Ishikawa (cell line): ENCODE measurements at regions not wholly inside any gene's neighbourhood (a gene's known extent, or its start where the extent isn't known, plus 50 kb on each side); places are given as distances from the start of the nearest gene placed in this dataset.

ENCODE experiments used
- CEBPB ChIP-seq: IDR thresholded peaks from 2 replicates; pipeline ENCODE4 v1.6.1; 2012
- CREB1 ChIP-seq: IDR thresholded peaks from 2 replicates; pipeline ENCODE4 v1.6.1; 2012; ENCODE audit warnings: low read depth
- EGR1 ChIP-seq: IDR thresholded peaks from 2 replicates; pipeline ENCODE4 v1.6.1; 2012
- EP300 ChIP-seq: IDR thresholded peaks from 2 replicates; pipeline ENCODE4 v1.6.1; 2012; ENCODE audit warnings: borderline replicate concordance
- MAX ChIP-seq: IDR thresholded peaks from 2 replicates; pipeline ENCODE4 v1.6.1; 2012
- NFIC ChIP-seq: IDR thresholded peaks from 2 replicates; pipeline ENCODE4 v1.6.1; 2012
- REST ChIP-seq: IDR thresholded peaks from 2 replicates; pipeline ENCODE4 v1.6.1; 2012; ENCODE audit warnings: low read depth, mild to moderate bottlenecking
- TAF1 ChIP-seq: IDR thresholded peaks from 2 replicates; pipeline ENCODE4 v1.6.1; 2012; ENCODE audit warnings: low read depth, mild to moderate bottlenecking
- TCF12 ChIP-seq: IDR thresholded peaks from 2 replicates; pipeline ENCODE4 v1.6.1; 2012; ENCODE audit warnings: low read depth
- TEAD4 ChIP-seq: IDR thresholded peaks from 2 replicates; pipeline ENCODE4 v1.6.1; 2012
- YY1 ChIP-seq: IDR thresholded peaks from 2 replicates; pipeline ENCODE4 v1.6.1; 2012; ENCODE audit warnings: low read depth
- ZBTB7A ChIP-seq: IDR thresholded peaks from 2 replicates; pipeline ENCODE4 v1.6.1; 2012; ENCODE audit warnings: low read depth
- TF ChIP-seq, protein P1 (sequence below): IDR thresholded peaks from 2 replicates; pipeline ENCODE4 v1.6.1; 2012

DNA sequence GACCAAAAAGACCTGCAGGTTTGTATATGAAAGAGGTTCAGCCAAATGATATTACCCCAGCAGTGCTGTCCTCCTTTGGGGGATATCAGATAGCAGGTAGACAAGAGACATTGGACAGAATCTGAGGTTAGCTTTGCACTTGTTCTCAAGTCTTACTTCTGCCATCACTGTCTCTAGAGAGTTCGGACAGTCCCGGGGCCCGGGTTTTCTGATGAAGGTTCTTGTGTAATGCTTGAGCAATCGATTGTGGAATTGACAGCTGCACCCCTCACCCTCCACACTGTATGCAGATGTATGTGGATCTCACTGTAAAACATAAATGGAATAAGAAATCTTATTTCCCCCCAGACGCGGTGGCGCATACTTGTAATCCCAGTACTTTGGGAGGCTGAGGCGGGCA lies 56.2 kb upstream of the MORC3 start:
- no peak for TF ChIP-seq CEBPB
- TF ChIP-seq, protein P1, sequence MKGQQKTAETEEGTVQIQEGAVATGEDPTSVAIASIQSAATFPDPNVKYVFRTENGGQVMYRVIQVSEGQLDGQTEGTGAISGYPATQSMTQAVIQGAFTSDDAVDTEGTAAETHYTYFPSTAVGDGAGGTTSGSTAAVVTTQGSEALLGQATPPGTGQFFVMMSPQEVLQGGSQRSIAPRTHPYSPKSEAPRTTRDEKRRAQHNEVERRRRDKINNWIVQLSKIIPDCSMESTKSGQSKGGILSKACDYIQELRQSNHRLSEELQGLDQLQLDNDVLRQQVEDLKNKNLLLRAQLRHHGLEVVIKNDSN: no peak
- TF ChIP-seq NFIC: no peak
- TF ChIP-seq TEAD4: no peak
- no peak for TF ChIP-seq TCF12
- no peak for TF ChIP-seq MAX
- TF ChIP-seq TAF1: no peak

DNA sequence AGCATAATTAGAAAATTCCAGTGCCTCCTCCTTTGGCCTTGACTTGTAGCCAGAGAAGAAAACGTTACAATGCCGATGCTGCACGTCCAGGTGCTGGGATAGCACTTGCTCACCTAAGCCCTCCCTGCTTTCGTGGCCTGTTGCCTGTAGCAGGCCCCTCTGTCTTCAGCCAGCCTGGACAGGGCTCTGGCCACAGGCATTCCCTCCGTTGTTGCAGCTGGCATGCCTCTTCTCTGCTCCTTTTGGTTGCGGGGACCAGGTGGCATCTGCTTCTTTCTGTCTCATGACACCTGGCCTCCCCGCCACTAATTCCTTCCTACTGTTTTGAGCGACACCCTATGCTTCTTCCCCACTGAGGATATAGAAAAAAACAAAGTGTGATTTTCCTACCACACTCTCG lies 54.6 kb upstream of the MORC3 start:
- TF ChIP-seq REST (no peak), YY1 (no peak), EGR1 (no peak), EP300 (no peak), ZBTB7A (no peak), TAF1 (no peak), CREB1 (no peak), CEBPB (no peak)
